ENCODE measurements at regions not wholly inside any gene's neighbourhood (a gene's known extent, or its start where the extent isn't known, plus 50 kb on each side); places are given as distances from the start of the nearest gene placed in this dataset.

GRCh38 chr19:34088292-34088691, 84.0 kb upstream of the LSM14A start:
- TF ChIP-seq SP1 (IDR thresholded peaks at IDR 0.05) (no peak), FOXM1 (IDR thresholded peaks at IDR 0.05; ENCODE audit: borderline replicate concordance) (no peak)

Measured in HEK293T (cell line).